Osteoblast (primary cell): ENCODE measurements at regions not wholly inside any gene's neighbourhood (a gene's known extent, or its start where the extent isn't known, plus 50 kb on each side); places are given as distances from the start of the nearest gene placed in this dataset.

Source experiments
- DNase-seq: peaks from one replicate; pipeline ENCODE4 v3.0.0; 2011; ENCODE audit warnings: low spot score, mixed read lengths; ENCODE audit not compliant: insufficient read length; ENCODE audit errors: missing footprints
- H2AFZ ChIP-seq: 2 replicates; pipeline ENCODE4 v1.6.0; 2011; ENCODE audit warnings: mild to moderate bottlenecking, low read length
- H3K27ac ChIP-seq: 2 replicates; pipeline ENCODE4 v1.5.1; 2011; ENCODE audit warnings: mild to moderate bottlenecking, low read depth, low read length, moderate library complexity
- H3K27me3 ChIP-seq: 2 replicates; pipeline ENCODE4 v1.6.0; 2012; ENCODE audit warnings: mild to moderate bottlenecking, control low read depth, inconsistent platforms, low read length, moderate library complexity; ENCODE audit not compliant: insufficient read depth
- H3K36me3 ChIP-seq: 2 replicates; pipeline ENCODE4 v1.5.1; 2011; ENCODE audit warnings: mild to moderate bottlenecking, low read length, control low read depth, moderate library complexity; ENCODE audit not compliant: insufficient read depth
- H3K4me1 ChIP-seq: 2 replicates; pipeline ENCODE4 v1.5.1; 2011; ENCODE audit warnings: mild to moderate bottlenecking, low read length, control low read depth, moderate library complexity; ENCODE audit not compliant: insufficient read depth
- H3K4me2 ChIP-seq: 2 replicates; pipeline ENCODE4 v1.6.0; 2011; ENCODE audit warnings: mild to moderate bottlenecking, low read length; ENCODE audit not compliant: insufficient read depth
- H3K4me3 ChIP-seq: fragments of 200-600 bp; sonication (generic); 3 replicates; pipeline ENCODE4 v1.5.1; 2012; ENCODE audit warnings: mild to moderate bottlenecking, low read length, inconsistent platforms; ENCODE audit not compliant: insufficient read depth
- H3K79me2 ChIP-seq: 2 replicates; pipeline ENCODE4 v1.6.0; 2012; ENCODE audit warnings: mild to moderate bottlenecking, low read length, control low read depth, inconsistent platforms; ENCODE audit not compliant: insufficient read depth
- H3K9me3 ChIP-seq: 2 replicates; pipeline ENCODE4 v1.5.1; 2011; ENCODE audit warnings: low read depth, low read length, control low read depth
- H4K20me1 ChIP-seq: 2 replicates; pipeline ENCODE4 v1.6.0; 2012; ENCODE audit warnings: mild to moderate bottlenecking, low read length, control low read depth; ENCODE audit not compliant: insufficient read depth
- TF ChIP-seq, protein P1 (sequence below): IDR thresholded peaks from 2 replicates; pipeline ENCODE4 v1.5.1; 2011; ENCODE audit warnings: mild to moderate bottlenecking, low read depth, low read length, moderate library complexity; ENCODE audit errors: extremely low read depth

- H4K20me1 ChIP-seq, result no peaks in the 10 kb centered on the region
- no peak overlapping the region for H3K4me2 ChIP-seq
- no peaks in the 10 kb centered on the region for H3K27me3 ChIP-seq
- H3K36me3 ChIP-seq, result no peaks in the 10 kb centered on the region
- no peak for DNase-seq
- no peak overlapping the region for H3K27ac ChIP-seq
- TF ChIP-seq, protein P1, sequence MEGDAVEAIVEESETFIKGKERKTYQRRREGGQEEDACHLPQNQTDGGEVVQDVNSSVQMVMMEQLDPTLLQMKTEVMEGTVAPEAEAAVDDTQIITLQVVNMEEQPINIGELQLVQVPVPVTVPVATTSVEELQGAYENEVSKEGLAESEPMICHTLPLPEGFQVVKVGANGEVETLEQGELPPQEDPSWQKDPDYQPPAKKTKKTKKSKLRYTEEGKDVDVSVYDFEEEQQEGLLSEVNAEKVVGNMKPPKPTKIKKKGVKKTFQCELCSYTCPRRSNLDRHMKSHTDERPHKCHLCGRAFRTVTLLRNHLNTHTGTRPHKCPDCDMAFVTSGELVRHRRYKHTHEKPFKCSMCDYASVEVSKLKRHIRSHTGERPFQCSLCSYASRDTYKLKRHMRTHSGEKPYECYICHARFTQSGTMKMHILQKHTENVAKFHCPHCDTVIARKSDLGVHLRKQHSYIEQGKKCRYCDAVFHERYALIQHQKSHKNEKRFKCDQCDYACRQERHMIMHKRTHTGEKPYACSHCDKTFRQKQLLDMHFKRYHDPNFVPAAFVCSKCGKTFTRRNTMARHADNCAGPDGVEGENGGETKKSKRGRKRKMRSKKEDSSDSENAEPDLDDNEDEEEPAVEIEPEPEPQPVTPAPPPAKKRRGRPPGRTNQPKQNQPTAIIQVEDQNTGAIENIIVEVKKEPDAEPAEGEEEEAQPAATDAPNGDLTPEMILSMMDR, result no peak
- H3K4me3 ChIP-seq, result no peak overlapping the region
- H2AFZ ChIP-seq, result no peak overlapping the region
- no peaks in the 10 kb centered on the region for H3K79me2 ChIP-seq
- no peaks in the 10 kb centered on the region for H3K4me1 ChIP-seq
- H3K9me3 ChIP-seq, result no peaks in the 10 kb centered on the region
Measured at GRCh38 chr1:34341896-34342295, 165.2 kb downstream of the C1orf94 start.

GRCh38 chr1:34342334-34342733 is 165.6 kb downstream of the C1orf94 start:
- no peaks in the 10 kb centered on the region for H3K4me1 ChIP-seq
- H3K27ac ChIP-seq, result no peak overlapping the region
- TF ChIP-seq, protein P1, result no peak
- H3K4me3 ChIP-seq, result no peak overlapping the region
- no peak for DNase-seq
- H3K9me3 ChIP-seq, result no peaks in the 10 kb centered on the region
- no peaks in the 10 kb centered on the region for H3K27me3 ChIP-seq
- H2AFZ ChIP-seq, result no peak overlapping the region
- H3K79me2 ChIP-seq, result no peaks in the 10 kb centered on the region
- H3K4me2 ChIP-seq, result no peak overlapping the region
- H3K36me3 ChIP-seq, result no peaks in the 10 kb centered on the region
- H4K20me1 ChIP-seq, result no peaks in the 10 kb centered on the region

DNA sequence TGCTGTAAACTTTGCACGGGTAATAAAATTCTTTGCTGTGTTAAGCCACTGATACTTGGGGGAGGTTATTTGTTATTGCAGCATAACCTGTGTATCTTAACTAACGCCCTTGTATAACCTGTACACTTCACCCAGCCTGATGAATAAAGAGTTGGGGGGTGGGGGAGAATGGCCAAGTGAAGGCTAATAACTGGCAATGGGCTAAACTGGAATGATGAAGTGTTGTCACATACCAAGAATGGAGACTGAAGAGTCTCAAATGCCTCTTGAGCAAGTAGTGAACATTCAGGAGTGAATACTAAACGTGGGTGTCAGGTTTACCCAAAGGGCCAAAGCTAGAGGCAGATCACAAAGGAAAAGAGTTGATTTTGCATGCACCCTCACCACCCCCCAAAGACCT is 169.4 kb downstream of the C1orf94 start:
- H3K36me3 ChIP-seq, result no peaks in the 10 kb centered on the region
- no peak overlapping the region for H2AFZ ChIP-seq
- no peak overlapping the region for H3K27ac ChIP-seq
- H3K79me2 ChIP-seq, result no peaks in the 10 kb centered on the region
- no peaks in the 10 kb centered on the region for H4K20me1 ChIP-seq
- no peak for DNase-seq
- no peaks in the 10 kb centered on the region for H3K9me3 ChIP-seq
- TF ChIP-seq, protein P1, result no peak
- no peak overlapping the region for H3K4me2 ChIP-seq
- H3K4me3 ChIP-seq, result no peak overlapping the region
- no peaks in the 10 kb centered on the region for H3K4me1 ChIP-seq
- no peaks in the 10 kb centered on the region for H3K27me3 ChIP-seq

DNA sequence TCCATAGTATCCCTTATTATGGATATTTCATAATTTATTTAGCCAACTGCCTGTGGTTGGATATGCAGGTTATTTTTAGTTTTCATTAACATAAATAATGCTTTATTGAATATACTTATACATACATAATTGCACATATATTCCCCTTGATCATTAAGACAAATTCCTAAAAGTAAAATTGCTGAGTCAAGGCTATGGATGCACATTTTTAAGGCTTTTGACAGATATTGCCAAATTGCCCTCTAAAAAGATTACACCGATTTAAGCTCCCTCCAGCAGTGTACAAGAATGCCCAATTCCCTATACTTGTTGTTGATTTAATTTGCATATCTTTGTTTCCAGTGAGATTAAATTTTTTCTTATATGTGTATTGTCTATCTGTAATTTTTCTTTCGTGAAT is 176.7 kb downstream of the C1orf94 start:
- peaks cover 3% of the 10 kb centered on the region for H3K9me3 ChIP-seq
- no peak overlapping the region for H3K4me3 ChIP-seq
- H3K27me3 ChIP-seq, result no peaks in the 10 kb centered on the region
- TF ChIP-seq, protein P1, result no peak
- H3K36me3 ChIP-seq, result no peaks in the 10 kb centered on the region
- no peak overlapping the region for H2AFZ ChIP-seq
- no peak overlapping the region for H3K27ac ChIP-seq
- DNase-seq, result no peak
- H4K20me1 ChIP-seq, result no peaks in the 10 kb centered on the region
- no peaks in the 10 kb centered on the region for H3K4me1 ChIP-seq
- H3K79me2 ChIP-seq, result no peaks in the 10 kb centered on the region
- no peak overlapping the region for H3K4me2 ChIP-seq
